GM06990 (cell line): ENCODE measurements at regions not wholly inside any gene's neighbourhood (a gene's known extent, or its start where the extent isn't known, plus 50 kb on each side); places are given as distances from the start of the nearest gene placed in this dataset.

ENCODE experiments used
- DNase-seq: peaks from one replicate; pipeline ENCODE4 v3.0.0-alpha.2; 2011; ENCODE audit not compliant: insufficient read length; ENCODE audit errors: extremely low read depth
- H3K27me3 ChIP-seq: replicated peaks from 2 replicates; pipeline ENCODE4 v1.6.0; 2011; ENCODE audit warnings: low read length; ENCODE audit not compliant: control insufficient read depth, insufficient read depth
- H3K36me3 ChIP-seq: 2 replicates; pipeline ENCODE4 v1.5.1; 2011; ENCODE audit warnings: low read length; ENCODE audit not compliant: control insufficient read depth, insufficient read depth
- H3K4me3 ChIP-seq: replicated peaks from 2 replicates; pipeline ENCODE4 v1.5.1; 2011; ENCODE audit warnings: low read depth, mild to moderate bottlenecking, control low read depth, low read length
- CTCF ChIP-seq: IDR thresholded peaks from 2 replicates; pipeline ENCODE4 v1.5.1; 2011; ENCODE audit warnings: low read length, control low read depth, mild to moderate bottlenecking, inconsistent platforms; ENCODE audit not compliant: insufficient read depth, poor library complexity, severe bottlenecking

DNA sequence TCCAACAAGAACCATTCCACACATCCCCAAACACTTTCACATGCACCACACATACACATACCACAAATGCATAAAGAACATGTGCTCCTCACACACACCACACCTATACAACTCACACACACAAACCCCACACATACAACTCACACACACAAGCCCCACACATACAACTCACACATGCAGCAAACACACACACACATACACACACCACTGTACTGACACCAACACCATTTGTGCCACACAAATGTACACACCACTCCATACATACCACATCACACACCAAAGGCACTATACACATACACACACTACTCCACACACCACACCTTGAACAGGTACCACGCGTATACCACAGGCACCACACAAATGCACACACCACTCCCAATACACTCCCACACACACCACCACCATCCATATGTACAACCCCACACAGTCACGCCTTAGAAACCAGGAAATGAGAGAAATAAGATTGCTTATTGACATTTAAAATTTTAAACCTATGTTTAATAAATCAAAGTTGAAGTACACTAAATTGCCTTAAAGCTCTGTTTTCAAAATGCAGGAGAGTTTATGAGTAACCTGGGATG, 107.4 kb downstream of the ARL4A start:
- TF ChIP-seq CTCF = no peak
- DNase-seq = no peak
- no peaks in the 10 kb centered on the region for H3K36me3 ChIP-seq
- no peaks in the 10 kb centered on the region for H3K27me3 ChIP-seq
- H3K4me3 ChIP-seq = no peak overlapping the region

- Histone ChIP-seq H3K36me3 (no peaks in the 10 kb centered on the region), H3K4me3 (no peak overlapping the region), H3K27me3 (no peaks in the 10 kb centered on the region)
- no peak for DNase-seq
- no peak for TF ChIP-seq CTCF
These were observed 109.1 kb downstream of the ARL4A start for GRCh38 chr7:12796397-12797127.

DNA sequence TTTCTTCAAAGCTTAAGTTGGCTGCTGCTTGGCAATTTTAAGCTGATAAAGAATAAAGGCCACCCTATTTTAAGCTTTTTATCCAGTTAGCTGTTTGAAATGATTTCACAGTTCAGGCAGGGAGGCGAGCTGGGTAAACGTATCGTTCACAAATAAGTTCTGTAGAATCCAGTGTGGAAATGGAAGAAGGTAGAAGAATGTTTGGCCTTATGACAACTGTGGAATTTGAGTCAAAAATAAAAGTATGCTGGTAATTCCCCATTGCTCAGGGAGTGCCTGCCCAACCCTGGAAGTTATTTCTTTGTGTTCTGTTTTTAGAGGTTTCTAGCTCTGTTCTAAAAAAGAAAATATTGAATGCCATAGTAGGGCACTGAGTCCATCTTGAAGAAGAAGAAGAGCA, 113.1 kb downstream of the ARL4A start:
- H3K27me3 ChIP-seq = no peaks in the 10 kb centered on the region
- no peak overlapping the region for H3K4me3 ChIP-seq
- TF ChIP-seq CTCF = no peak
- DNase-seq = no peak
- no peaks in the 10 kb centered on the region for H3K36me3 ChIP-seq

- H3K36me3 ChIP-seq = no peaks in the 10 kb centered on the region
- no peak for DNase-seq
- TF ChIP-seq CTCF = no peak
- H3K27me3 ChIP-seq = no peaks in the 10 kb centered on the region
- H3K4me3 ChIP-seq = no peak overlapping the region
These were observed 113.7 kb downstream of the ARL4A start for GRCh38 chr7:12801107-12801506.

DNA sequence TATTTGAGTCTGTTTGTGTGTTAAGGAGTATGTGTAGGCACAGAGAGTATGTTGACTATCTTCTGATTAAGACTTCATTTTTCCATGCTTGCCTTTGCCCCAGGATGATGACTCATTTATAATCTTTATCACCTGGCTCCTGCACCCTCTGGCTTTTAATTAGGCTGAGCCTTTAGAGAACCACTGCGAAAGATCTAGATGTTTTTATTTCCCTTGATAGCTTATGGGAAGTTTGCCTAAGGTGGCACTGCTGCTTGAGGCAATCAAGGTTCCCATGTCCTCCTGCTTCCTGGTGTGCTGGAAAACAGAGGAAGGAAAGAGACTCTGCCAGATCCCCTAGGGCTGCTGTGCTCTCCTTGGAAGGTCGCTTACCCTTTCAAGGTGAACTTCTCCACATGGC, 114.6 kb downstream of the ARL4A start:
- H3K27me3 ChIP-seq = no peaks in the 10 kb centered on the region
- TF ChIP-seq CTCF = no peak
- no peaks in the 10 kb centered on the region for H3K36me3 ChIP-seq
- H3K4me3 ChIP-seq = no peak overlapping the region
- DNase-seq = no peak
